ENCODE measurements at regions not wholly inside any gene's neighbourhood (a gene's known extent, or its start where the extent isn't known, plus 50 kb on each side); places are given as distances from the start of the nearest gene placed in this dataset.

DNA sequence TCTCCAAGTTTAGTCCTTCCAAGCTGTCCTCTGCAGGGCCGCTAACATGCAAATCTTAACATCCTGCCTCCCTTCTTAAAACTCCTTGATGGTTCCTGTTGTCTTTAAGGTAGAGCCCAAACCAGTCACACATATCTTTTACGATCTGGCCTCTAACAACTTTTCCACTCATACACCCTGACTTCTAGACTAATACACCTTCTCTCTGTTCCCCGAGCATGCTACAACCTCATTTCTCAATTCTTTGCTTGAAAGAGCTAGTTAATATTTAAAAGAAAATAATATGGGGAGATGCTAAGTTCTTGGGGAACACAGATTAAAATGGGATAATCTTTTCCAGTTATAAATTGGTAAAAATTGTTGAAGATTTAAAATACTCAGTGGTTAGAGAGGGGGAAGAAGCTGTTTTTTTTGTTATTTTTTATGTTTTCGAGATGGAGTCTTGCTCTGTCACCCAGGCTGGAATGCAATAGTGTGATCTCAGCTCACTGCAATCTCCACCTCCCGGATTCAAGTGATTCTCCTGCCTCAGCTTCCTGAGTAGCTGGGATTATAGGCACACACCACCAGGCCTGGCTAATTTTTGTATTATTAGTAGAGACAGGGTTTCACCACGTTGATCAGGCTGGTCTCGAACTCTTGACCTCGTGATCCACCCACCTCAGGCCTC, 250.7 kb downstream of the MAFB start:
- TF ChIP-seq, protein P1, sequence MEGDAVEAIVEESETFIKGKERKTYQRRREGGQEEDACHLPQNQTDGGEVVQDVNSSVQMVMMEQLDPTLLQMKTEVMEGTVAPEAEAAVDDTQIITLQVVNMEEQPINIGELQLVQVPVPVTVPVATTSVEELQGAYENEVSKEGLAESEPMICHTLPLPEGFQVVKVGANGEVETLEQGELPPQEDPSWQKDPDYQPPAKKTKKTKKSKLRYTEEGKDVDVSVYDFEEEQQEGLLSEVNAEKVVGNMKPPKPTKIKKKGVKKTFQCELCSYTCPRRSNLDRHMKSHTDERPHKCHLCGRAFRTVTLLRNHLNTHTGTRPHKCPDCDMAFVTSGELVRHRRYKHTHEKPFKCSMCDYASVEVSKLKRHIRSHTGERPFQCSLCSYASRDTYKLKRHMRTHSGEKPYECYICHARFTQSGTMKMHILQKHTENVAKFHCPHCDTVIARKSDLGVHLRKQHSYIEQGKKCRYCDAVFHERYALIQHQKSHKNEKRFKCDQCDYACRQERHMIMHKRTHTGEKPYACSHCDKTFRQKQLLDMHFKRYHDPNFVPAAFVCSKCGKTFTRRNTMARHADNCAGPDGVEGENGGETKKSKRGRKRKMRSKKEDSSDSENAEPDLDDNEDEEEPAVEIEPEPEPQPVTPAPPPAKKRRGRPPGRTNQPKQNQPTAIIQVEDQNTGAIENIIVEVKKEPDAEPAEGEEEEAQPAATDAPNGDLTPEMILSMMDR (IDR thresholded peaks at IDR 0.05; ENCODE audit: insufficient read depth, missing control alignments), result no peak
- DNase-seq (ENCODE audit: insufficient read length, low spot score) (no peak), FAIRE-seq (no peak)

DNA sequence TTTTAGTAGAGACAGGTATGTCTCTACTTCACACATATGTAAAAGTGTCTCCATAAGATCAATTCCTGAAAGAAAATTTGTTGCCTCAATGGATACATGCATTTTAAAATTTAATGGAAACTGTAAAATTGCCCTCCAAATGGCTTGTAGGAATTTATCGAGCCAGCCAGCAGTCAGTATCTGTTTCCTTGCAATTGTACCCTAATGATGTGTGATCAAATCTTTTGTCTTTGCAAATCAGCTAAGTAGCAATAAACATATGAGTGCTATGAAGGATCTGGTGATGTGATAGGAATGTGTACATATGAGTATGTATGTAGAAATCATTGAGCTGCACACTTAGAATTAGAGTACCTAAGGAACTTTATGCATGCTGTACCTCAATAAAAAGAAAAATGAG, 253.0 kb downstream of the MAFB start:
- no peak for DNase-seq (ENCODE audit: insufficient read length, low spot score)
- FAIRE-seq, result no peak
- TF ChIP-seq, protein P1 (IDR thresholded peaks at IDR 0.05; ENCODE audit: insufficient read depth, missing control alignments), result no peak

DNA sequence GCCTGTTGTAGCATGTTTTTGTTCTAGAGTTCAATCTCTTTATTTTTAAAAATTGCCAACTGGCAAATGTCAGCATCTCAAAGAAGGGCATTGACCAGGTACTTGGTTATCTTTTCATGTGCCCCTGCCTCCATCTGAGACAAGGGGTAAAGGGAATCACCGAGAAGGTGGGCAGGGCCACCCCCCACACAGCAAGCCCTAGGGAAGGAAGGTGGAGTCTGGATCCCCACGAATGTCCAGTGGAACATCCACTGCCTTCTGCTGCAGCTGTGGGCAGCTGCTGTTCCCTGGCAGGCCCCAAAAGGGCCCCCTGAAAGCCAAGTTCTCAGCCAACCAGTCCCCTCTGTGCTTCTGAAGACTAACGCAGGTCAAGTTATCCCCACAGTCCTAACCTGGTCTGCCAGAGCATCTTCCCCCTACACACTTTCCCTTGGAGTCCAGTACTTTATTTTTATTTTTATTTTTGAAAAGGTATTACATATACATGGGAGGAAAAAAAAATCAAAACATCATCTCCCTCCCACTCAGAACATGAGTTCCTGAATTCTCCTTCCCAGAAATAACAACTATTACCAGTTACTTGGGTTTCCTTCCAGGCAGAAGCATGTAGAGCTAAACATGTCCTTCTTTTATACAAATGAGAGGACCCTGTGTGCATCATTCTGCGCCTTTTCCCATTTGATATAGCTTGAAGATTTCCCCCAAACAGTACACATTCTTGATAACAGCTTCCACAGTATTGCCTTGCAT, 253.7 kb downstream of the MAFB start:
- no peak for FAIRE-seq
- TF ChIP-seq, protein P1 (IDR thresholded peaks at IDR 0.05; ENCODE audit: insufficient read depth, missing control alignments), result no peak
- DNase-seq (ENCODE audit: insufficient read length, low spot score), result no peak

DNA sequence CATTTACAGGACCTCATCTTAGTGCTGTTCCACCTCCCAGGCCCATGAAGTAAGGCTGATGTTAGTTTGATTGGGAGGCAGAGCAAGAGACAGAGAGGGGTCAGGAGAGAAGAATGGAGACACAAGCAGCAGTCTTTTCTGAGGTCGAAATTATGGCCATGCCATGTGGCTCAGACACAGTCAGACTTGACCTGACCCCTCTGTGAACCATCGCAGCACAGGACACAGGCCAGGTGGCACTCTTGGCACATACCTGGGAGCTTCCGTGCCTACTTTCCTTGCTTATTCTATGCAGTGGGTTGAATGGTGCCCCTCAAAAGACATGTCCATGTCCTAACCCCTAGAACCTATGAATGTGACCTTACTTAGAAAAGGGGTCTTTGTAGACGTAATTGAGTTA, 254.9 kb downstream of the MAFB start:
- FAIRE-seq, result no peak

DNA sequence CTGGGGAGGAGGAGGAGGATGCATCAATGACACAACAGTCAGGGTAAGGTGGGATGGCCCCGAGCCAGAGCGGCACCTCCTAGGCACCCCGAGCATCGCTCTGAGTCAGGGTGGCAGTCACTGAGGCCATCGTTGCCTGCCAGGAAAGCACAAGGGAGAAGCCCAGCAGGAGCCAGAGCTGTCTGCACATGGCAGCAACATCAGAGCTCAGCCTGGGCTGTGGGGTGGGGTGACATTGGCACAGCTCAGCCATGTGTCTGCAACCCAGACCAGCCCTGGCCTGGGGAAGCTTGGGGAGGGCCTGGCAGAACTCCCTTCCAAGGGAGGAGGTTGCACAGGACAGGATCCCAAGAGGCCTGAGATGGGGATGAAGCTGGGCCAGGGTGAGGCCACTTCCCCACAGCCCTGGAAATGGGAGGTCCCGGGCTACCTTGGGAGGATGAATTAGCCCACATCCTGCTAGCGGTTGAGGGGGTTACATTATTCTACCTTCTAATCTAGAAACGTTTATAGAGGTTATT, 255.6 kb downstream of the MAFB start:
- no peak for DNase-seq (ENCODE audit: insufficient read length, low spot score)
- no peak for FAIRE-seq
- TF ChIP-seq, protein P1 (IDR thresholded peaks at IDR 0.05; ENCODE audit: insufficient read depth, missing control alignments), result no peak

More for the DNA sequence above, 254.9 kb downstream of the MAFB start:
- TF ChIP-seq, protein P1 (IDR thresholded peaks at IDR 0.05; ENCODE audit: insufficient read depth, missing control alignments), result no peak
- DNase-seq (ENCODE audit: insufficient read length, low spot score), result no peak

DNA sequence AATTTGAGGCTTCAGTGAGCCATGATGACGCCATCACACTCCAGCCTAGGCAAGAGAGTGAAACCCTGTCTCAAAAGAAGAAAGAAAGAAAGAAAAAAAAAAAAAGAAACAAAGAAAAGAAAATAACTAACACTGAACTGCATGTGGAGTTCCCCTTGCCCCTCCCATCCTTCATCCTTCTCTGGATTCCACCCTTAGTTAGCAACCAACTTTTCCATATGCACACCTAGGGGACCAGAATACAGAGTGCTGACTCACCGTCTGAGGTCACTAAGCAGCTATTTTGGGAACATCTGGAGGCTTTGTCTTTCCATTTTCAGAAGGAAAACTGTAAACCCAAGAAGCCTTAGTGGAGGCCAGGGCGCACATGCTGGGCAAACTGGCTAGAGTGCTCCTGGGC, 257.4 kb downstream of the MAFB start:
- FAIRE-seq, result no peak
- TF ChIP-seq, protein P1 (IDR thresholded peaks at IDR 0.05; ENCODE audit: insufficient read depth, missing control alignments), result no peak
- no peak for DNase-seq (ENCODE audit: insufficient read length, low spot score)

DNA sequence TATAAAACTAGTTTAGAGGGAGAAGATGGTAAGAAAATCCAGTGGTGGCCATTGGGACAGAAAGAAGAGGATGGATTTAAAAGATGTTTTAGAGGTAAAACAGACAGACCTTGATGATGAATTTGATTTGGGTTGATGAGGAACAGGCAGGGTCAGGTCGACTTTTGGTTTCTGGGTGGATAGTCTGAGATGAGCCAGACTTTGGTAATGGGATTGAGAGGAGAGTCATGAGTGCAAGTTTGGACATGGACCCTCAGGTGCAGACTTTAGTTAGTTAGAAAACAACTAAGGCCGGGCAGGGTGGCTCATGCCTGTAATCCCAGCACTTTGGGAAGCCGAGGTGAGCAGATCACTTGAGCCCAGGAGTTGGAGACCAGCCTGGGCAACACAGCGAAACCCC, 257.9 kb downstream of the MAFB start:
- DNase-seq (ENCODE audit: insufficient read length, low spot score) (no peak), FAIRE-seq (no peak)
- TF ChIP-seq, protein P1 (IDR thresholded peaks at IDR 0.05; ENCODE audit: insufficient read depth, missing control alignments), result no peak

All from D721Med (cell line).